ENCODE measurements at regions not wholly inside any gene's neighbourhood (a gene's known extent, or its start where the extent isn't known, plus 50 kb on each side); places are given as distances from the start of the nearest gene placed in this dataset.
A peak's percentile ranks its signal among the peaks of the same experiment; 100 is the strongest.

- Histone ChIP-seq H3K4me1 (no peaks in the 10 kb centered on the region), H3K36me3 (no peaks in the 10 kb centered on the region), H3K27ac (peak overlapping the region; percentile 14 to 39), H3K9me3 (peaks cover 0 to under 1% of the 10 kb centered on the region in 2 donors), H3K27me3 (no peaks in the 10 kb centered on the region), H3K4me3 (no peak overlapping the region)
- no peak for DNase-seq
- TF ChIP-seq POLR2A (IDR thresholded peaks at IDR 0.05) (no peak), CTCF (IDR thresholded peaks at IDR 0.05) (no peak)
- intact Hi-C loops (cut with DNase I; ENCODE audit: low total_unique reads): no loop called here
These were observed 334.9 kb downstream of the BTG1 start for GRCh38 chr12:91810531-91811451.

- Histone ChIP-seq H3K4me1 (no peaks in the 10 kb centered on the region), H3K9me3 (peaks cover 0 to 7% of the 10 kb centered on the region in 2 donors), H3K27ac (no peak overlapping the region), H3K4me3 (no peak overlapping the region), H3K36me3 (no peaks in the 10 kb centered on the region), H3K27me3 (no peaks in the 10 kb centered on the region)
- no peak for TF ChIP-seq CTCF (IDR thresholded peaks at IDR 0.05)
- TF ChIP-seq POLR2A (IDR thresholded peaks at IDR 0.05): no peak
- DNase-seq: no peak
- intact Hi-C loops (cut with DNase I; ENCODE audit: low total_unique reads): no loop called here
These were observed 335.6 kb downstream of the BTG1 start for GRCh38 chr12:91810077-91810476.

- intact Hi-C loops (cut with DNase I; ENCODE audit: low total_unique reads): no loop called here
- TF ChIP-seq CTCF (IDR thresholded peaks at IDR 0.05): no peak
- TF ChIP-seq POLR2A (IDR thresholded peaks at IDR 0.05): no peak
- DNase-seq: no peak
These were observed 340.6 kb downstream of the BTG1 start for GRCh38 chr12:91805031-91805430.

GRCh38 chr12:91804533-91804932 lies 341.1 kb downstream of the BTG1 start:
- intact Hi-C loops (cut with DNase I; ENCODE audit: low total_unique reads): no loop called here
- TF ChIP-seq POLR2A (IDR thresholded peaks at IDR 0.05) (no peak), CTCF (IDR thresholded peaks at IDR 0.05) (no peak)

More at GRCh38 chr12:91805031-91805430, 340.6 kb downstream of the BTG1 start:
- Histone ChIP-seq H3K9me3 (peaks cover 0 to 9% of the 10 kb centered on the region in 2 donors), H3K4me3 (no peak overlapping the region), H3K27ac (no peak overlapping the region), H3K36me3 (no peaks in the 10 kb centered on the region), H3K4me1 (no peaks in the 10 kb centered on the region), H3K27me3 (no peaks in the 10 kb centered on the region)

GRCh38 chr12:91801048-91801447 lies 344.6 kb downstream of the BTG1 start:
- TF ChIP-seq POLR2A (IDR thresholded peaks at IDR 0.05) (no peak), CTCF (IDR thresholded peaks at IDR 0.05) (no peak)
- Histone ChIP-seq H3K4me3 (no peak overlapping the region), H3K27me3 (no peaks in the 10 kb centered on the region), H3K27ac (no peak overlapping the region), H3K4me1 (no peaks in the 10 kb centered on the region), H3K9me3 (peaks cover 0 to 9% of the 10 kb centered on the region in 2 donors), H3K36me3 (no peaks in the 10 kb centered on the region)
- no peak for DNase-seq
- intact Hi-C loops (cut with DNase I; ENCODE audit: low total_unique reads): no loop called here

More at GRCh38 chr12:91804533-91804932, 341.1 kb downstream of the BTG1 start:
- H3K4me1 ChIP-seq: no peaks in the 10 kb centered on the region
- peaks cover 0 to 9% of the 10 kb centered on the region in 2 donors for H3K9me3 ChIP-seq
- H3K36me3 ChIP-seq: no peaks in the 10 kb centered on the region
- H3K27me3 ChIP-seq: no peaks in the 10 kb centered on the region
- no peak overlapping the region for H3K27ac ChIP-seq
- DNase-seq: no peak
- no peak overlapping the region for H3K4me3 ChIP-seq

Measured in uterus (tissue), 3 donors.